ENCODE measurements at regions not wholly inside any gene's neighbourhood (a gene's known extent, or its start where the extent isn't known, plus 50 kb on each side); places are given as distances from the start of the nearest gene placed in this dataset.

GRCh38 chr5:179430193-179431175, 85.2 kb upstream of the ADAMTS2 start:
- Histone ChIP-seq H2AFZ (ENCODE audit: control insufficient read depth, low read depth, low read length) (no peak overlapping the region), H3K4me3 (no peak overlapping the region), H3K27ac (ENCODE audit: control insufficient read depth, insufficient read depth) (no peak overlapping the region), H3K27me3 (replicated peaks in 1 of 2; ENCODE audit: control insufficient read depth in 2 of 2, insufficient read depth in 2 of 2, low read length in 1 of 2) (no peaks in the 10 kb centered on the region), H3K4me1 (ENCODE audit: control insufficient read depth, insufficient read depth, low read length) (no peaks in the 10 kb centered on the region), H3K36me3 (ENCODE audit: control insufficient read depth in 2 of 2, insufficient read depth in 2 of 2, low read length in 1 of 2) (no peaks in the 10 kb centered on the region), H3K9me3 (replicated peaks; ENCODE audit: control insufficient read depth, insufficient read depth, low read length) (no peaks in the 10 kb centered on the region), H3K79me2 (ENCODE audit: control insufficient read depth, insufficient read depth, low read length) (no peaks in the 10 kb centered on the region), H3K9ac (ENCODE audit: control insufficient read depth, insufficient read depth, low read length) (no peak overlapping the region), H3K4me2 (ENCODE audit: control insufficient read depth, insufficient read depth) (no peak overlapping the region), H4K20me1 (ENCODE audit: control insufficient read depth, insufficient read depth) (no peaks in the 10 kb centered on the region)
- POLR2A ChIA-PET: no interaction called here
- SMC1A ChIA-PET (ENCODE audit: uncharacterized antibody, unreplicated experiment): no interaction called here
- intact Hi-C loops (cut with micrococcal nuclease; ENCODE audit: unreplicated experiment) (no loop called here), in situ Hi-C loops (cut with MboI) (no loop called here)
- TF ChIP-seq STAT3 (IDR thresholded peaks at IDR 0.05; ENCODE audit: low read depth, low read length) (no peak), NFYA (IDR thresholded peaks at IDR 0.05; ENCODE audit: borderline replicate concordance, low read depth, low read length) (no peak), STAT1 (conservative IDR thresholded peaks at IDR 0.05) (no peak), RCOR1 (conservative IDR thresholded peaks at IDR 0.05; ENCODE audit: low read depth, low read length) (no peak), PML (IDR thresholded peaks at IDR 0.05; ENCODE audit: low read length) (no peak), ATF3 (IDR thresholded peaks at IDR 0.05; ENCODE audit: borderline replicate concordance, extremely low read depth, low read depth, low read length) (no peak), BCL11A (IDR thresholded peaks at IDR 0.05; ENCODE audit: low read depth, low read length) (no peak), SUZ12 (IDR thresholded peaks at IDR 0.05; ENCODE audit: unreplicated experiment) (no peak), TAF1 (IDR thresholded peaks at IDR 0.05; ENCODE audit: borderline replicate concordance, low read depth, low read length) (no peak)
- no TSS peak for BruUV-seq (replicated peaks)
- CTCF ChIA-PET: no interaction called here
- no peak for DNase-seq (ENCODE audit: low read depth, low spot score)
- 39% methylated on average over 22 of the region's 22 CpGs for whole genome bisulfite sequencing (ENCODE audit: insufficient coverage, insufficient replicate concordance, low lambda C conversion rate, missing lambda C conversion rate)
- ATAC-seq: no peak
- RAD21 ChIA-PET (ENCODE audit: unreplicated experiment): no interaction called here
- FAIRE-seq: no peak
